NCI-H82 treated with DMSO at 0.1 percent for 48 hours (cell line): ENCODE measurements at regions not wholly inside any gene's neighbourhood (a gene's known extent, or its start where the extent isn't known, plus 50 kb on each side); places are given as distances from the start of the nearest gene placed in this dataset.
A peak's percentile ranks its signal among the peaks of the same experiment; 100 is the strongest.
"Not testable (repeated sequence)": the region's sequence is repeated elsewhere in the genome, so short reads cannot be mapped to it uniquely, and the experiment has no call there.

Experiments used
- DNase-seq: peaks from one replicate; lab custom pipeline; 2025; ENCODE audit not compliant: unreplicated experiment; lab: John Stamatoyannopoulos, UW

GRCh38 chr1:222187566-222188332 lies 360.2 kb downstream of the HHIPL2 start:
- no peak for DNase-seq

- DNase-seq = no peak
These were observed 365.3 kb downstream of the HHIPL2 start for GRCh38 chr1:222182641-222183040.

DNA sequence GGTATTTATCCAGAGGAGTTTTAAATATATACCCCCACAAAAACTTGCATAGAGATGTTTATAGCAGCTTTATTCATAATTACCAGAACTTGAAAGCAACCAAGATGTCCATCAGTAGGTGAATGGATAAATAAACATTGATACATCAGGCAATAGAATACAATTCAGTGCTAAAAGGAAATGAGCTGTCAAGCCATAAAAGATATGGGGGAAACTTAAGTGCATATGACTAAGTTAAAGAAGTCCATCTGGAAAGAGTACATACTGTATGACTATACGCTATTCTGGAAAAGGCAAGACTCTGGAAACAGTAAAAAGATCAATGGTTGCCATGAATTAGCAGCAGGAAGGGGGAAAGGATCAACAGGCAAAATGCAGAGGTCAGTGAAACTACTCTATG lies 366.7 kb downstream of the HHIPL2 start:
- DNase-seq = no peak

DNA sequence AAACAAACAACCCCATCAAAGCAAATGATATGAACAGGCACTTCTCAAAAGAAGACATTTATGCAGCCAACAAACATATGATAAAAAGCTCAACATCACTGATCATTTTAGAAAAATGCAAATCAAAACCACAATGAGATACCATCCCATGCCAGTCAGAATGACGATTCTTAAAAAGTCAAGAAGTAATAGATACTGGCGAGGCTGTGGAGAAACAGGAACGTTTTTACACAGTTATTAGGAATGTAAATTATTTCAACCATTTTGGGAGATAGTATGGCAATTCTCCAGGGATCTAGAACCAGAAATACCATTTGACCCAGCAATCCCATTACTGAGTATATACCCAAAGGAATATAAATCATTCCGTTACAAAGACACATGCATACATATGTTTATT lies 370.4 kb downstream of the HHIPL2 start:
- not testable (repeated sequence) for DNase-seq

- peak; percentile 80 for DNase-seq
These were observed 376.9 kb downstream of the HHIPL2 start for GRCh38 chr1:222171005-222171404.

DNA sequence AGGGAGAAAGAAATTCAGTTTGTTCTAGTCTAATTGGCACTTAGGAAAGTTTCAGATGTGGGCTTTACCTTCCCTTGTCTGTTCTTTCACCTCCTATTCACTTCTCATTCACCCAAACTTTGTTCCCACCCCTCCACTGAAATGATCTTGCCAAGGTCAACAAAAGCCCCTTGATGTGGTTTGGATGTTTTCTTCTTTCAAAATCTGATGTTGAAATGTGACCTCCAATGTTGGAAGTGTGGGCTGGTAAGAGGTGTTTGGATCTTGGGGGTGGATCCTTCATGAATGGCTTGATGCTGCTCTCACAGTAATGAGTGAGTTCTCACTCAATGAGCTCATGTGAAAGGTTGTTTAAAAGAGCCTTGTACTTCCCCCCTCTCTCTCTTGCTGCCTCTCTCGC lies 379.3 kb downstream of the HHIPL2 start:
- DNase-seq = no peak

DNA sequence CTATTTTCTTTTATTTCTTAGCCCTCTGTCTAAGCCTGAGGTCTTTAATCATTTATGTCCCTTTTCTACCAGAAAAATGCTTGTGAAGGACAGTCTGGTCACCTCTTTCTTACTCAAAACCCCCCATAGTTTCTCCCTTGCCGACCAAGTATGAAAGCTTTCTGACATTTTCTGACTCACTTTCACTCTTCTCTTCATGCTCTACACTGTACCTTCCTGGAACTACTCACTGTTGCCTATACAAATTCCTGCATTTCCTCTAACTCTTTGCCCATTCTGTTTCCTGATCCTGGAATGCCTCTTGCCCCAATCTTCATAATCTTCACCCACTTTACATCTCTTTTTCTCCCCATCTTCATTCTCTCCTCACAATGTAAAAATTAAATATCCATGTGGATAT lies 380.0 kb downstream of the HHIPL2 start:
- no peak for DNase-seq

DNA sequence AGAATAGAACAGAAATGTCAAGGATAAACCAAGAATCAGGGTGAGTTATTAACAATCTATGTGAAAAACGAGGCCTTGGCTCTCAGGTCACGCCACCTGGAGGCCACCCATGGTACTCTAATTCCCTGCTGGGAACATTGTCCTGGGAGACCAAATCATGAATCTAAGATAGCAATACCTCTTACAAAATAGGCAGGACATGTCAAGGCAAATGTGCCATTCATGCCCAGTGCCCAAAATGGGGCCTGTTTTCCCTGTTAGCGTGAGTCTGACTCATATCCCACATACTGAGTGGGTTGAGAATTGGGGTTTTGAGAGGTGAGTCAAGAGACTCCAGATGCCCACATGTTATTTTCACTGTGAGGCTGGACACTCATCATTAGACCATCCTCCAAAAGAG lies 380.8 kb downstream of the HHIPL2 start:
- DNase-seq = peak; percentile 3

- no peak for DNase-seq
These were observed 382.3 kb downstream of the HHIPL2 start for GRCh38 chr1:222165629-222166028.

DNA sequence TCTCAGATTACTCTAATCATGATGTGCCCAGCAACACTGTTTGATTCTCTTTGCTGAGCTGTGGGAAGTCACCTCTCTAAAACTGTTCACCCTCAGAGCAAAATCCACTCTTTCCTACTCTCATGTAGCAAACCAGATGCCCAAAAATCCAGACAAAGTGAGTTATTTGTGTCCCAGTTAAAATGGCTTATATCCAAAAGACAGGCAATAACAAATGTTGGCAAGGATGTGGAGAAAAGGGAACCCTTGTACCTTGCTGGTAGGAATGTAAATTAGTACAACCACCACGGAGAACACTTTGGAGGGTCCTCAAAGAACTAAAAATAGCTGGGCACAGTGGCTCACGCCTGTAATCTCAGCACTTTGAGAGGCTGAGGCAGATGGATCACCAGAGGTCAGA lies 384.0 kb downstream of the HHIPL2 start:
- DNase-seq = no peak

DNA sequence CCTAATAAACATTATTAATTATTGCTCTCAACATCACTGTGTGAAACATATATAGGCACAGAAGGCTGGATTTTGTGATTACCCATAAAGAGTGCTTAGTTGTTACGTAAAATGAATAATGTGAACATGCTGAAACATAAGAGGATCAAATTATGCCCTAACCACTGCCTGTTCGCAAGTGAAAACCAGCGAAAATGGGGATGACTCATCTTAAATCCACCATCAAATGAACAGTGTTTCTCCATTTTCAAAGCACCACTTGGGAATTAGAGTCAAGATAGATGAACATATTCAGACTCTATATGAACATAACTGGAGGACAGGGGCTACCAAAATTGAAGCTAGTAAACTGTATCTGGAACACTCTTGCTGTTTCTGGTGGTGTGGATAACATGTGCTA lies 386.2 kb downstream of the HHIPL2 start:
- no peak for DNase-seq

- DNase-seq = no peak
These were observed 390.3 kb downstream of the HHIPL2 start for GRCh38 chr1:222157612-222158011.

DNA sequence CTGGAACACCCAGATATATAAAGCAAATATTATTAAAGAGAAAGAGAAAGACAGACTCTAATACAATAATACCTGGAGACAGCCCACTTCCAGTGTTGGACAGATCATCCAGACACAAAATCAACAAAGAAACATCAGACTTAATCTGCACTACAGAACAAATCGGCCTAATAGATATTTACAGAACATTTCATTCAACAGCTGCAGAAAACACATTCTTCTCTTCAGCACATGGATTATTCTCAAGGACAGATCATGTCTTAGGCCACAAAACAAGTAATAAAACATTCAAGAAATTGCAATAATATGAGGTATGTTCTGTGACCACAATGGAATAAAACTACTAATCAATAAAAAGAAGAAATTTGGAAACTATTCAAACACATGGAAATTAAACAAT lies 398.3 kb upstream of the DUSP10 start:
- no peak for DNase-seq

DNA sequence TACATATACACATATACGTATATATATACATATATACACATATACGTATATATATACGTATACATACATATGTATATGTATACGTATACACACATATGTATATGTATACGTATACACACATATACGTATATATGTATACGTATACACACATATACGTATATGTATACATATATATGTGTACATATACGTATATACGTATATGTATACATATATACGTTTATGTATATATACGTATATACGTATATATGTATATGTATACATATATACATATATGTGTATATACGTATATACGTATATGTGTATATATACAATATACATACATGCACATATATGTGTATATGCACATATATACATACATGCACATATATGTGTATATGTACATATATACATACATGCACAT lies 396.2 kb upstream of the DUSP10 start:
- no peak for DNase-seq

GRCh38 chr1:222136869-222137268 lies 395.0 kb upstream of the DUSP10 start:
- no peak for DNase-seq

DNA sequence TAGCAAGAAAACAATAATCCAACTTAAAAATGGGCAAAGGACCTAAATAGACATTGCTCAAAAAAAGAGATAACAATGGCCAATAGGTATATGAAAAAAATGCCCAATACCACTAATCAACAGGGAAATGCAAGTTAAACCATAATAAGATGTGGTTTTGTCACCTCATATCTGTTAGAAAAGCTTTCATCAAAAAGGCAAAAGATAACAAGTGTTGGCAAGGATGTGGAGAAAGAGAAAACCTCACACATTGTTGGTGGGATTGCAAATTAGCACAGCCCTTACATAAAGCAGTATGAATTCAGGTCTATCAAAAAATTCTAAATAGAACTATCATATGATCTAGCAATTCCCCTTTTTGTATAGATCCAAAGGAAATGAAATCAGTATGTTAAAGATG lies 387.2 kb upstream of the DUSP10 start:
- DNase-seq = no peak

DNA sequence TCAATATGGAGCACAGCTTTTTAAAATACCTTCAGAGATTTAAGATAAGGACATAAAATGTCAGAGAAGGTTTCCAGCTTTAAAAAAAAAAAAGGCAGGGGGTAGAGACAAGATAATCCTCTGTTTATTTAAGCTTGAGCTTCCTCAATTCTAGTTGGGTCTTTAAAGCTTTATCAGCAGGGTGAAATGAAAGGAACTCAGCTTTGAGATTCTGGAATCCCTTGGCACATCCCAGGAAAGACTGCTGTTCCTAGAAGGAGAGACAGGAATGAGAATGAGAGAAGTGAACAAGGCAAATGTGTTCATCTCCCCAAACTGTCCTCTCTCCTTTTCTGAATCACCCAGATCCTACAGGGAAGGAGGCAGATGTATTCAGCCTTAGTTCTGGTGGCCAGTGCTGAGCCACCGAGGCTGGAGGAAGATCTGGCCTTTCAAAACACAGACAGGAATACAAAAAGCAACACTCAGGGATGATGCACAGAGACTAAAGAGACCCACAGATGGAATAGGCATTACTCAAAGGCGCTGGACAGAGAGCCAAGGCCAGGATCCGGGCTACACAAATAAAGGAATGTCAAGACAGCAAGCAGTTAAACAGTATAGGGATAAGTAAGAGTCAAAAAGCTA lies 385.8 kb upstream of the DUSP10 start:
- no peak for DNase-seq

GRCh38 chr1:222127096-222127495 lies 385.2 kb upstream of the DUSP10 start:
- no peak for DNase-seq

GRCh38 chr1:222126052-222126451 lies 384.2 kb upstream of the DUSP10 start:
- DNase-seq = no peak

- DNase-seq = peak; percentile 65
These were observed 382.7 kb upstream of the DUSP10 start for GRCh38 chr1:222124602-222125001.

DNA sequence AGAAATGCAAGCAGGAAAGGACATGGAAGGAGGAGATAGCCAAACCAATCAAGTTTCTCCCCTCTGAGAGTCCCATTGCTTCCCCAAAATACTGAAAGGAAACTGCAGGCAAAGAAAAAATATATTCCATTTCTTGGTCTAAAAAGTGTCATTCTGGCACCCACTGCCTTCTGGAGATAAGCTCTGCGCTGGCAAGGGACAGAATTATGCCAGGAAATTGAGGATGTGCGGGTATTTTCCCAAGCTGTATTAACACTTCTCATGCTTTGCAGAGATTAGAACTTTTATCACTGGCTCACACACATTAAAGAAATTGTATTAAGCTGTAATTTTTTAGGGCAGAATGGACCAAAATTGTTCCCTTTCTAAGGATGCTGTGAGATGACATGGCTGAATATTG lies 381.2 kb upstream of the DUSP10 start:
- no peak for DNase-seq

- DNase-seq = no peak
These were observed 375.9 kb upstream of the DUSP10 start for GRCh38 chr1:222117809-222118208.
